AG04450 (cell line): ENCODE measurements at regions not wholly inside any gene's neighbourhood (a gene's known extent, or its start where the extent isn't known, plus 50 kb on each side); places are given as distances from the start of the nearest gene placed in this dataset.

Experiments
- CTCF ChIA-PET: fragments of 300-600, 350-600 bp; formaldehyde crosslinking; extraction: SDS; loops from one replicate; lab custom pipeline; 2022; ENCODE audit warnings: antibody characterized with exemption, inconsistent platforms; lab: Charles Lee
- POLR2A ChIA-PET: fragments of 350-600 bp; formaldehyde crosslinking; extraction: SDS; loops from one replicate; lab custom pipeline; 2021; ENCODE audit warnings: antibody characterized with exemption, inconsistent platforms; lab: Yijun Ruan, JAX
- DNase-seq: peaks from one replicate; pipeline ENCODE4 v3.0.0-alpha.2; 2011; ENCODE audit warnings: low read depth, low spot score
- H3K27ac ChIP-seq: one replicate; pipeline ENCODE4 v1.5.1; 2012; ENCODE audit warnings: low read depth, low read length, control low read depth
- H3K27me3 ChIP-seq: one replicate; pipeline ENCODE4 v1.6.0; 2012; ENCODE audit warnings: low read length; ENCODE audit not compliant: control insufficient read depth, insufficient read depth
- H3K4me3 ChIP-seq: 2 replicates; pipeline ENCODE4 v1.5.1; 2011; ENCODE audit warnings: mild to moderate bottlenecking, low read depth, low read length, control low read depth
- H3K9me3 ChIP-seq: 2 replicates; pipeline ENCODE4 v1.5.1; 2012; ENCODE audit warnings: low read length; ENCODE audit not compliant: control insufficient read depth, insufficient read depth
- CTCF ChIP-seq: IDR thresholded peaks from 2 replicates; pipeline ENCODE4 v1.5.1; 2011; ENCODE audit warnings: low read depth, low read length, control low read depth, inconsistent platforms

- CTCF ChIA-PET: no interaction called here
- POLR2A ChIA-PET: no interaction called here
- no peaks in the 10 kb centered on the region for H3K27me3 ChIP-seq
- H3K9me3 ChIP-seq: no peaks in the 10 kb centered on the region
- H3K27ac ChIP-seq: no peak overlapping the region
- no peak for TF ChIP-seq CTCF
- no peak overlapping the region for H3K4me3 ChIP-seq
- DNase-seq: no peak
These were observed 604.3 kb downstream of the TAFA4 start for GRCh38 chr3:68328049-68328448.

- no peak overlapping the region for H3K4me3 ChIP-seq
- H3K9me3 ChIP-seq: no peaks in the 10 kb centered on the region; the same call in 1 of the 2 replicates
- ChIA-PET CTCF (no interaction called here), POLR2A (no interaction called here)
- no peak overlapping the region for H3K27ac ChIP-seq
- no peak for DNase-seq
- no peaks in the 10 kb centered on the region for H3K27me3 ChIP-seq
- TF ChIP-seq CTCF: no peak
These were observed 616.4 kb downstream of the TAFA4 start for GRCh38 chr3:68315964-68316363.

- H3K4me3 ChIP-seq: no peak overlapping the region
- H3K9me3 ChIP-seq: no peaks in the 10 kb centered on the region; the same call in 1 of the 2 replicates
- ChIA-PET POLR2A (no interaction called here), CTCF (interaction anchor here (0.9 kb wide), 1 partner anchor 560 kb away, joined by 3 read pairs; no protein-coding TSS in a partner anchor)
- no peak overlapping the region for H3K27ac ChIP-seq
- H3K27me3 ChIP-seq: no peaks in the 10 kb centered on the region
- no peak for TF ChIP-seq CTCF
- no peak for DNase-seq
These were observed 616.8 kb downstream of the TAFA4 start for GRCh38 chr3:68315546-68315945.

GRCh38 chr3:68306571-68306970 is 625.8 kb downstream of the TAFA4 start:
- Histone ChIP-seq H3K27me3 (no peaks in the 10 kb centered on the region), H3K27ac (no peak overlapping the region), H3K9me3 (no peaks in the 10 kb centered on the region), H3K4me3 (no peak overlapping the region)
- DNase-seq: no peak
- POLR2A ChIA-PET: no interaction called here
- CTCF ChIA-PET: no interaction called here
- TF ChIP-seq CTCF: no peak

- TF ChIP-seq CTCF: no peak
- no peaks in the 10 kb centered on the region for H3K9me3 ChIP-seq
- H3K27me3 ChIP-seq: no peaks in the 10 kb centered on the region
- CTCF ChIA-PET: interaction anchor here (1.0 kb wide), 1 partner anchor 583 kb away, joined by 3 read pairs; no protein-coding TSS in a partner anchor
- POLR2A ChIA-PET: no interaction called here
- no peak overlapping the region for H3K27ac ChIP-seq
- DNase-seq: no peak
- H3K4me3 ChIP-seq: no peak overlapping the region
These were observed 636.9 kb downstream of the TAFA4 start for GRCh38 chr3:68295457-68295856.
